Peyer's patch (tissue), 4 donors: ENCODE measurements at regions not wholly inside any gene's neighbourhood (a gene's known extent, or its start where the extent isn't known, plus 50 kb on each side); places are given as distances from the start of the nearest gene placed in this dataset.

Experiments used
- DNase-seq, 3 donors: peaks; one replicate each; pipeline ENCODE4 v3.0.0-alpha.2; 2017 to 2019
- H3K27ac ChIP-seq, 4 donors: fragments of 200-600 bp; sonication (generic); one replicate each; pipeline ENCODE4 v1.5.1; 2016 to 2019
- H3K27me3 ChIP-seq, 2 donors: fragments of 200-600 bp; sonication (generic); one replicate each; pipeline ENCODE4 v1.5.1; 2019
- H3K36me3 ChIP-seq, 3 donors: fragments of 200-600 bp; sonication (generic); one replicate each; pipeline ENCODE4 v1.5.1; 2016 to 2019
- H3K4me1 ChIP-seq, 4 donors: fragments of 200-600 bp; sonication (generic); one replicate each; pipeline ENCODE4 v1.5.1; 2016 to 2019
- H3K4me3 ChIP-seq, 4 donors: fragments of 200-600 bp; sonication (generic); 1 replicate in 3 of 4; 2 replicates in 1 of 4; pipeline ENCODE4 v1.5.1; 2016 to 2019; ENCODE audit warnings: mild to moderate bottlenecking in 1 of 4
- H3K9me3 ChIP-seq, 4 donors: fragments of 200-600 bp; sonication (generic); one replicate each; pipeline ENCODE4 v1.5.1; 2016 to 2019; ENCODE audit warnings: mild to moderate bottlenecking in 1 of 4
- CTCF ChIP-seq, 6 experiments: fragments of 450-650 bp in 4 of 6; fragments of 200-600 bp in 2 of 6; sonication (generic) in 1 of 6; IDR thresholded peaks; one replicate each; pipeline ENCODE4 v1.5.1; 2017 to 2019; ENCODE audit warnings: antibody characterized with exemption in 6 of 6, mild to moderate bottlenecking in 3 of 6, moderate library complexity in 1 of 6
- POLR2A ChIP-seq, 2 donors: fragments of 450-650 bp; IDR thresholded peaks; one replicate each; pipeline ENCODE4 v1.5.1; 2017; ENCODE audit warnings: antibody characterized with exemption in 2 of 2, mild to moderate bottlenecking in 2 of 2, moderate library complexity in 2 of 2

- Histone ChIP-seq H3K4me1 (no peaks in the 10 kb centered on the region), H3K27me3 (no peaks in the 10 kb centered on the region), H3K36me3 (no peaks in the 10 kb centered on the region), H3K9me3 (no peaks in the 10 kb centered on the region), H3K27ac (no peak overlapping the region), H3K4me3 (no peak overlapping the region)
- no peak for DNase-seq
- no peak for TF ChIP-seq POLR2A (IDR thresholded peaks at IDR 0.05)
- TF ChIP-seq CTCF (IDR thresholded peaks at IDR 0.05), result no peak
Observed at GRCh38 chr10:3415878-3416605, 243.5 kb upstream of the PITRM1 start.

- DNase-seq, result no peak
- no peak overlapping the region for H3K27ac ChIP-seq
Observed at GRCh38 chr10:3415038-3415736, 242.6 kb upstream of the PITRM1 start.

GRCh38 chr10:3414667-3415023 is 242.1 kb upstream of the PITRM1 start:
- DNase-seq, result no peak
- Histone ChIP-seq H3K4me3 (no peak overlapping the region), H3K4me1 (no peaks in the 10 kb centered on the region), H3K36me3 (no peaks in the 10 kb centered on the region), H3K27ac (no peak overlapping the region), H3K27me3 (no peaks in the 10 kb centered on the region), H3K9me3 (no peaks in the 10 kb centered on the region)
- no peak for TF ChIP-seq POLR2A (IDR thresholded peaks at IDR 0.05)

More at GRCh38 chr10:3415038-3415736, 242.6 kb upstream of the PITRM1 start:
- Histone ChIP-seq H3K9me3 (no peaks in the 10 kb centered on the region), H3K4me3 (no peak overlapping the region), H3K4me1 (no peaks in the 10 kb centered on the region), H3K36me3 (no peaks in the 10 kb centered on the region), H3K27me3 (no peaks in the 10 kb centered on the region)
- TF ChIP-seq POLR2A (IDR thresholded peaks at IDR 0.05) (no peak), CTCF (IDR thresholded peaks at IDR 0.05) (no peak)

- Histone ChIP-seq H3K9me3 (no peaks in the 10 kb centered on the region), H3K36me3 (no peaks in the 10 kb centered on the region), H3K4me1 (no peaks in the 10 kb centered on the region), H3K4me3 (no peak overlapping the region), H3K27ac (no peak overlapping the region), H3K27me3 (no peaks in the 10 kb centered on the region)
- TF ChIP-seq POLR2A (IDR thresholded peaks at IDR 0.05) (no peak), CTCF (IDR thresholded peaks at IDR 0.05) (no peak)
- DNase-seq, result no peak
Observed at GRCh38 chr10:3413937-3414666, 241.5 kb upstream of the PITRM1 start.

GRCh38 chr10:3412646-3413045 is 240.1 kb upstream of the PITRM1 start:
- no peaks in the 10 kb centered on the region for H3K27me3 ChIP-seq
- no peak overlapping the region for H3K4me3 ChIP-seq
- no peaks in the 10 kb centered on the region for H3K4me1 ChIP-seq
- DNase-seq, result no peak
- no peaks in the 10 kb centered on the region for H3K9me3 ChIP-seq
- H3K36me3 ChIP-seq, result no peaks in the 10 kb centered on the region
- TF ChIP-seq POLR2A (IDR thresholded peaks at IDR 0.05) (no peak), CTCF (IDR thresholded peaks at IDR 0.05) (no peak)
- H3K27ac ChIP-seq, result no peak overlapping the region

- Histone ChIP-seq H3K27me3 (no peaks in the 10 kb centered on the region), H3K27ac (no peak overlapping the region), H3K9me3 (no peaks in the 10 kb centered on the region), H3K36me3 (no peaks in the 10 kb centered on the region), H3K4me3 (no peak overlapping the region), H3K4me1 (no peaks in the 10 kb centered on the region)
- TF ChIP-seq CTCF (IDR thresholded peaks at IDR 0.05), result no peak
- TF ChIP-seq POLR2A (IDR thresholded peaks at IDR 0.05), result no peak
- no peak for DNase-seq
Observed at GRCh38 chr10:3412071-3412582, 239.5 kb upstream of the PITRM1 start.
